K562 (cell line): ENCODE measurements at regions not wholly inside any gene's neighbourhood (a gene's known extent, or its start where the extent isn't known, plus 50 kb on each side); places are given as distances from the start of the nearest gene placed in this dataset.

Experiments
- GATA2 ChIP-seq: sonication (generic); formaldehyde crosslinking; IDR thresholded peaks from 2 replicates; pipeline ENCODE4 v1.4.0; 2020; ENCODE audit warnings: mild to moderate bottlenecking, missing genetic modification reagents
- HOXB6 ChIP-seq: fragments of 250-450 bp; sonication (Bioruptor Pico); IDR thresholded peaks from 2 replicates; pipeline ENCODE4 v1.5.1; 2022; ENCODE audit warnings: mild to moderate bottlenecking, borderline replicate concordance
- KDM5B ChIP-seq: fragments of 200-600 bp; sonication (generic); IDR thresholded peaks from 2 replicates; pipeline ENCODE4 v1.6.1; 2012; ENCODE audit warnings: low read depth, mild to moderate bottlenecking, moderate library complexity, low read length, control low read depth, inconsistent platforms; ENCODE audit not compliant: insufficient replicate concordance
- POLR2A ChIP-seq: fragments of 450-650 bp; conservative IDR thresholded peaks from 2 replicates; pipeline ENCODE4 v1.6.1; 2016
- TF ChIP-seq, protein P1 (sequence below), 2 experiments: fragments of 450-650 bp in 1 of 2; sonication (generic) in 1 of 2; formaldehyde crosslinking in 1 of 2; IDR thresholded peaks; 2 replicates each; pipeline versions ENCODE4 v1.7.1 to v1.9.0; 2016 to 2022; ENCODE audit warnings: inconsistent platforms in 1 of 2, mild to moderate bottlenecking in 1 of 2, missing genetic modification reagents in 1 of 2

GRCh38 chr6:80792151-80792550 is 685.7 kb downstream of the BCKDHB start:
- TF ChIP-seq GATA2 (CRISPR knock-in tag) (no peak), HOXB6 (CRISPR knock-in tag) (no peak), POLR2A (no peak), KDM5B (no peak)
- TF ChIP-seq, protein P1, sequence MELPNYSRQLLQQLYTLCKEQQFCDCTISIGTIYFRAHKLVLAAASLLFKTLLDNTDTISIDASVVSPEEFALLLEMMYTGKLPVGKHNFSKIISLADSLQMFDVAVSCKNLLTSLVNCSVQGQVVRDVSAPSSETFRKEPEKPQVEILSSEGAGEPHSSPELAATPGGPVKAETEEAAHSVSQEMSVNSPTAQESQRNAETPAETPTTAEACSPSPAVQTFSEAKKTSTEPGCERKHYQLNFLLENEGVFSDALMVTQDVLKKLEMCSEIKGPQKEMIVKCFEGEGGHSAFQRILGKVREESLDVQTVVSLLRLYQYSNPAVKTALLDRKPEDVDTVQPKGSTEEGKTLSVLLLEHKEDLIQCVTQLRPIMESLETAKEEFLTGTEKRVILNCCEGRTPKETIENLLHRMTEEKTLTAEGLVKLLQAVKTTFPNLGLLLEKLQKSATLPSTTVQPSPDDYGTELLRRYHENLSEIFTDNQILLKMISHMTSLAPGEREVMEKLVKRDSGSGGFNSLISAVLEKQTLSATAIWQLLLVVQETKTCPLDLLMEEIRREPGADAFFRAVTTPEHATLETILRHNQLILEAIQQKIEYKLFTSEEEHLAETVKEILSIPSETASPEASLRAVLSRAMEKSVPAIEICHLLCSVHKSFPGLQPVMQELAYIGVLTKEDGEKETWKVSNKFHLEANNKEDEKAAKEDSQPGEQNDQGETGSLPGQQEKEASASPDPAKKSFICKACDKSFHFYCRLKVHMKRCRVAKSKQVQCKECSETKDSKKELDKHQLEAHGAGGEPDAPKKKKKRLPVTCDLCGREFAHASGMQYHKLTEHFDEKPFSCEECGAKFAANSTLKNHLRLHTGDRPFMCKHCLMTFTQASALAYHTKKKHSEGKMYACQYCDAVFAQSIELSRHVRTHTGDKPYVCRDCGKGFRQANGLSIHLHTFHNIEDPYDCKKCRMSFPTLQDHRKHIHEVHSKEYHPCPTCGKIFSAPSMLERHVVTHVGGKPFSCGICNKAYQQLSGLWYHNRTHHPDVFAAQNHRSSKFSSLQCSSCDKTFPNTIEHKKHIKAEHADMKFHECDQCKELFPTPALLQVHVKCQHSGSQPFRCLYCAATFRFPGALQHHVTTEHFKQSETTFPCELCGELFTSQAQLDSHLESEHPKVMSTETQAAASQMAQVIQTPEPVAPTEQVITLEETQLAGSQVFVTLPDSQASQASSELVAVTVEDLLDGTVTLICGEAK (IDR thresholded peaks at IDR 0.05): no peak
- TF ChIP-seq, protein P1 (CRISPR knock-in tag; IDR thresholded peaks at IDR 0.05): no peak
